ENCODE measurements at regions not wholly inside any gene's neighbourhood (a gene's known extent, or its start where the extent isn't known, plus 50 kb on each side); places are given as distances from the start of the nearest gene placed in this dataset.
"Not testable (repeated sequence)": the region's sequence is repeated elsewhere in the genome, so short reads cannot be mapped to it uniquely, and the experiment has no call there.

DNA sequence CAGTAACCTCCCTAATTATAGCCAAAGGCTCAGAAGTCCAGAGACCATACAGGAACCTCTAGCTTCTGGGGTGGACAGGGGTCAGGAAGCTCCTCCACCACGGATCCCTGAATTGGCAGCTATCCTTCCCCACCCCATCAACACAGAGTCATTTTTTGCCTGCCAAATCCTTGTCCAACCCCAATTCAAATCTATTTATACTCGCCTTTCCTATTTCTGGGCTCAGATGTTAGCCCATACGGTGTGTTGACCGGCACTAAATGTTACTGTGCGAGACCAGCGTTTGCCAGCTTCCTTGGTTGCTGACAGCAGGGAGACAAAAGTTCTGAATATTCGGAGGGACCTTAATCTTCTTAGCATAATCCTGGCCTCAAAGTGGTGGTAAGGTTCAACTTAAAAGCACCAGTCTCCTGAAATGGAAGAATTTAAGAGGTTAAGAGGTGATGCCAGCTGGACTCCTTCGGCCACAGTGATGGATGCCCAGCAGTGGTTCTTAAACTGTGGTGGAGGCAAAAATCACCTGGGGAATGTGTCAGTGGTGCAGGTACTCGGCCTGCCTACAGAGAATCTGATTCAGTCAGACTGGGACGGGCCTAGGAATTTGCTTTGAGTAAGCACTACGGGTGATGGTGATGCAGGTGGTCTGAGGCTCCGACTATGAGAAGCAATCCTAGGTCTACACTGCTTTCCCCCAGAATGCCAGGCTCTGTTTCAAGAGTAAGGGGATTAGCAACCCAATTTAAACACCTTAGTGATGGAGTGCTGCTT is 204.8 kb upstream of the MEF2C start:
- no peak for DNase-seq

DNA sequence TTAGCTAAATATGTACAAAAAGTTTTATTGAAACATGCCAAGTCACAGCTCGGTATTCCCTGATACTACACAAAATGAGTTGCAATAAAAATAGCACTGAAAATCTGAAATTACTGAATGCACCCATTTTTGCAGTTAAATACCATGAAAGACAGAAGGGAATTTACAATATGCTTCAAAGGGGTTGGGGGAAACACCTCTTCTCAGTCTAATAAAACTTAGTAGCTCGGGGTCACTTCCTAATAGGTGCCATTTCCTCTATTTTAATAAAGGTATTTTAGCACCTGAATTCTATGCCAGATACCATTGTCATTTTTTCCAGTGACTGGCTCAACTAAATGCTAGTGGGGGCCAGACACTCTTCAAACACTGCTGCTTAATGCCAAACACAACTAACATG is 204.1 kb upstream of the MEF2C start:
- no peak for DNase-seq

DNA sequence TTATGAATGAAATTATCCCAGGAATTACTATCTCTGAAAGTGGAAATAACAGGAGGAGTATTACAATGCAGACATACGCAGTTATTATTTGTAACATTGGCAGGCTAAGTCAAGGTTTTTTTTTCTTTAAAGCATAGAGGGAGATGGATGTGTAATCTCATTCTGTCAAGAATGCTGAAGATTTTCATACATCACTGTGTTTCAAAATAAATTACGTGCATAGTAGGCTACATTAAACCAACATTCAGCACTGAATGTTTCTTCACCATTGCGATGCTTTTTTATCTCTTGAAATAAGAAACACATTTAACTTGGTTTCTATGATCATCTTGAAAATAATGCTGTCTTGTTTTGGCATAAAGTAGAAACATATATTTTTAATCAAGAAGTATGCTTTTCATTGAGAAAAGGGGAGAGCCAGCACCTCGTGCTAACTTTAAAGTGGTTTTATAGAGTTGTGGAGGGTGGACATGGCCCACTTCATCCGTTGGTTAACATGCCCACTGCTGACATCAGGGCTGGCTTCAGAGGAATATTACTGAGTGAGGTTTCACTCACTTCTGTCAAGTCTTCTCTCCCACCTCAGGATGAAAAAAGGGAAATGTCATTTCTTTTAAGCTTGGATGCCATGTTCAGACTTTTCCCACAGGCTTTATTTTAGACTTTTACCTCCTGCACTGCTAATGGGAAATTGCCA is 203.6 kb upstream of the MEF2C start:
- no peak for DNase-seq

DNA sequence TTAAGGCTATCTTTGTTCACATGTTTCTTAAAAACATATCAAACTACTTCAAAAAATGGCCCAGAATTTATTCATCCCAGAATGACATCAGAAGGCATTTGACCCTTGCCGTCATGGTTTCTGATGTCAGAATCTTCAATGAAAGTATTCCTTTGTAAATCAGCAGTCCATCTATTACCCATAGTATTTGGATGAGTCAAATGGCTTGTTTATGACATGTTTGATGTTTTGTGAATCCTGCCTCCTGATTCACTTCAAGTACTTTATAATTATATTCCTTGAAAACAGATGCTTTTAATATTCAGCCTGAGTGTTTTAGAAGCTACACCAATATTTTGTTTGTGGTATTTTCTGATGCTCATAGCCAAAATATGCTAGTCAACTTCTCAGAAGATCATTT is 200.8 kb upstream of the MEF2C start:
- no peak for DNase-seq

DNA sequence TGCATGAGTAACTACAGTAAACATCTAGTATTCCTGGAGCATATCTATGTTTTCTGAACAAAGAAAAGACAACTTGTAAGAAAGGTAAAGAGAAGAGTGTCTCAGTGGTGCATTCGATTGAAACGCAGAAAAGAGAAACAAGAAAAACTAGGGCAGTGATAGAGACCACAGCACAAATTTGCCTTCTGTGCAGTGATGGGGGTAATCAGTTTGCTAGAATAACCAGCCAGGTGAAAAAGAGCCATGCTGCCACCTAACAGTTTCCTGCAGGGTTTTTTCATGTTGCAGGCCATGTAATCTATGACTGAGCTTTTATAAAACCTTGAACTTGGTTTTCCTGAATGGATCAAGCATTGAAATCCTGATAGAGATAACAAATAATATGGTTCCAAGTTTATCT is 198.4 kb upstream of the MEF2C start:
- no peak for DNase-seq

DNA sequence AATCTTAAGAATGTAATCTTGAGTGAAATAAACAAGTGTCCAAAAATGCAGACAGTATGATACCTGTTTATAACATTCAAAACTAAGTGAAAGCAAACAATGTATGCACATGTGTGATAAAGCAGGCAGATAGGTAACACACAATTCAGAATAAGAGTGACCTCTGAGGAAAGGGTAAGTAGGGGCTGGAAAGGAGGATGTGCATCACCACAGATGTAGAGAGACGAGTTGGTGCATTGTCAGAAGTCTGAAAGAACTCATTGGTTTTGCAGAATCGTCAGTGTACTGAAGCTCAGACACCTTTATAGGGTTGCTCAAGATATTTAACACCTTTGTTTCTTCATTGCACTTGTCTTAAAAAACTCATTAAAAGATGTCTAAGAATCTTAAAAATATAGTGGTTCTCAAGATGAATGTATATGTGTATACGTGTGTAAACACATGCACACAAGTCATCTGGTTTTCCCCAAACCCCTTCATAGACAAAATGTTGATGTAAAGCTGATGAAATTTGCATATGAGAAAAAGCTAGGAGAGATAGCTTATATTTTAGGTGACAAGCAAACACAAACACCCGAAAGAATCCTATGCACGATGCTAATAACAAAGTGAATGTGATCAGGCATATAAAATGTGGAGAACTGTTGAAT is 197.6 kb upstream of the MEF2C start:
- DNase-seq = no peak

DNA sequence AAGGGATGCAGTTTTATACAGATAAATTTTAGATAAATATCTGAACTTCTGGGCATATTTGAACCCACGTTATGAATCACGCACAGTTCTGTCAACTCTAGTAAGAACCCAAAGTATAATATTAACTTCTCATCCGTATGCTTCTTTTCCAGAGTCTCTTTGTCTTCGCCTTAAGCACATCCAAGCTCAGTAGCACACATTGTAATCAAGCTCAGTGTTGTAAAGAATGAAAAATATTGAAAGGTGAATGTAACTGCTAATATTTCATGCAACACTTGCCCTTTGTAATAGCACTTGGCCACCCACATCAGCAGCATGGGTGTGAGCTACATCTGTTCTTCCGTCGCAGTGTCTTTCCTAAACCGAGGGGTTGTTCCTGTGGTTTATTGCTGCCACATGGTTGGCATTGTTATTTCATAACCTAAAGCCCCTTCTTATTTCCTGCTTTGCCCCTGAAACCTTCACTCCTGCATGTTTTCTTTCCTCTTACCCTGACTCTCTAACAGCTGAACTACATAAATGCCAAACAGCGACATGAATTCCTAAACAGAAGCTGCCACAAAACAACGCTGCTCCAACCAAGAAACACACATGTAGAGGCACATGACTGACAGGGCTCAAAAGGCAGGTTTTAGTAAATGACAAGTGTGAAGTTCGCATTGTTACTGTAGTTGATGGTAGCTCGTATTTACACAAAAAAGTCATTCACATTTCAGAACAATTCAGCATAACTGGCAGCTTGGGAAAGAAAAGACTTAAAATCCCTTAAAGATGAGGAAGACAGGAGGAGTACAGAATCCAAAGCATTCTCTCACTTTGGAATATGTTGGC is 190.1 kb upstream of the MEF2C start:
- no peak for DNase-seq

DNA sequence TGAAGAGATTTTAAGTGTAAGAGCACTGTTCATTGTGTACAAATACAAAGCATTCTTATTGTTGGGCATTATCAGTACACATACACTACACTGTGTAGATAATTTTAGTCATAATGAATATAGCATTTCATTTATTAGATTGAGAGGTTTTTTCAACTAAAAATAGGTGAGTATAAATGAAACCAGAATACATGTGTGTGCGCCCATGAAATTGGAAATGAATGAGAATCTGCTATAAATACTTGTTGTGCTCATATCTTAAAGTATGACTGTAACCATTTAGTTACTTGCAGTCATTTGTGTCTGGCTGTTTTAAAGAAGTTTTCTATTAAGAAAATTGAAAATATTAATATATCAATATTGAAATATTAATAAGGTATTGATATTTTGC is 189.0 kb upstream of the MEF2C start:
- DNase-seq = no peak

DNA sequence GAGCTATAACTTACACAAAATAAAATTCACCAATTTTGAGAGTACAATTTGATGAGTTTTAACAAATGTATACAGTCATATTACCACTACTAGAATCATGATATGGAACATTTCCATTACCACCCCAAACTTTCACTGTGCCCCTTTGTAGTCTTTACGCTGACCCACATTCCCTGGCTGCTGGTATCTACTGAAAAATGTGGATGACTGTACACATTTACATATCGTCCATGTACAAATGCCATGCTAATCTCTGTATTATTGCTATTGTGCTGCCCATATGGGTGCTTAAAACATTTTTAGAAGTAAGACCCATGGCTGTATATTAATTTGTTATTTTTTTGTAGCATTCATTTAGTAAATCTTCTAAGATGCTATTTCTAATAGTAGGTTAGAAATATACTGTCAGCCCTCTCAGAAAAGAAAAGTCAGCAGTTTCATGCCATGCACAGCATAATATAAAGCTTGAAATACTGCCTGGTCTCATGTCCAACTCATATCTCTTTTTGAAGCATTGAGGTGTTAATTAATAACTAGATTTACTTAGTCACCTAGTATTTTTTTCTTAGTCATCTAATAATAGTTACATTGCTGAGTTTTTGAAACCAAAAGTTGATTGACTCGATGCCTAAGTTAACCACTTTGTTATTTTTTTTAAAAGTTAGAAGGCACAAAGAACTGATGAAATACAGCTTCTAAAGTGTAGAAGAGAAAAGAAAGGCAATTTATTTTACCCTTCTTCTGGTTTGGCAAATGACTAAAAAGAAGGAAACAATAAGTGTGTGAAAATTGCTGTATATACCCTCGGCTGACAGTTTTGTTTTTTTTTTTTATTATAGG is 188.3 kb upstream of the MEF2C start:
- no peak for DNase-seq

DNA sequence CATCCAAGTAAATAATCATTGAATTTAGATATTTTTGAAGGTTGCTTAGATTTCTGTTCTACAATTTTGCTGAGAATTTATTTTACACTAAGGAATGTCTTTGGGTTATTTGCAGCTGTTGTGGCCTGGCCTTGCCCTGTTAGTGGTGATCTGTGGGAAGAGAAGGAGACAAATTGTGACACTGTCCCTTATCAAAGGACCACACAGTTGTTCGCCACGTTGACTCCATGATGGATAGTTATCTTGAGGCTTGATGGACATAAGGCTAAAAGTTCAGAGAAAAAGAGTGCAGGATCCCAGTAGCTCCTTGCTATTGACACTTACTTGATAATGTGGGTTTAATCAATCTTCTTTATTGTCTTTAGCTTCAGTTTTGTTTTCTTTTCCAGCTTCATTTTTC is 186.6 kb upstream of the MEF2C start:
- DNase-seq = no peak

DNA sequence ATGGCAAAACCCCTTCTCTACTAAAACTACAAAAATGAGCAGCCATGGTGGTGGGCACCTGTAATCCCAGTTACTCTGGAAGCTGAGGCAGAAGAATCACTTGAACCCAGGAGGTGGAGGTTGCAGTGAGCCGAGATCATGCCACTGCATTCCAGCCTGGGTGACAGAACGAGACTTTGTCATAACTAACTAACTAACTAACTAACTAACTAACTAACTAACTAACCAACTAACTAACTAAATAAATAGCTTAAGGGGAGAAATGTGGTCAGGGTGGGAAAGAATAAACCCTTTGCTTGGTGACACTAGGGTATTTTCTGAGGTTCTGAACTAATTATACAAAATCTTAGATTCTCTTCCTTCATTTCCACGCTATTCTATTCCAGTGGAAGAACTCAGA is 184.4 kb upstream of the MEF2C start:
- DNase-seq = no peak

DNA sequence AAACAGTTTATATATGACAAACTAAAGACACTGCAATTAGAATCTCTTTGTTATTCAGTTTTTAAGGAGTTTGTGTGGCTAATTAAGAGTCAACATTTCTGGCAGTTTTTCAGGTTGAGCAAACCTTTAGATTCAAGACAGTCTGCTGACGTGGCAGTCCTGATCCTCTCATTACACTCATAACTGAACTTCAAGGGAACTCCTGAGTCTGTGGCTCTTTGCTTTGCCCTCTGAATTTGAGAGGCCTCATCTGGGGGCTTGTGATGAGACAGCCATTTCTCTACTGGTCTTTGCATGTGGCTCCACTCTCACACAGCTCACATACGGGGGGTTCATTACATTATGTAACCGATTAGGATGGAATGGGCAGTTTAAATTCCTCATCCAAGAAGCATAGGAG is 182.9 kb upstream of the MEF2C start:
- no peak for DNase-seq

DNA sequence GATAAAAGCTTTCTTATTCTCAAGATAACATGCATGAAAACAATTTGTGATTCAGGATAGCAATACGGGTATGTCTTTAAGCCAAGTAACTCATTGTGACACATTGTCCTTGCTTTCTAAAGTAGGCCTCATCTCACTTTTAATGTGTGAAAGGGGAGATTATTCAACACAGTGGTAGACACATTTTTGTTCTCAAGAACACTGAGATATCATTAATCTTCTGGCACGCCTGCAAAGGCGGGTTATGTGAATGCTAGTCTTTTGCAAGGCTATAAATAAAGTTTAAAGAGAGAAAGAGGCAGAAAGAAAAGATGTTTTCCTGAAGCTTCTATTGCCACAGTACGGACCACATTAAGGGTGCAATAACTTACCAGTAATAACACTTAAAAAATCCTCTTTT is 181.8 kb upstream of the MEF2C start:
- DNase-seq = no peak

DNA sequence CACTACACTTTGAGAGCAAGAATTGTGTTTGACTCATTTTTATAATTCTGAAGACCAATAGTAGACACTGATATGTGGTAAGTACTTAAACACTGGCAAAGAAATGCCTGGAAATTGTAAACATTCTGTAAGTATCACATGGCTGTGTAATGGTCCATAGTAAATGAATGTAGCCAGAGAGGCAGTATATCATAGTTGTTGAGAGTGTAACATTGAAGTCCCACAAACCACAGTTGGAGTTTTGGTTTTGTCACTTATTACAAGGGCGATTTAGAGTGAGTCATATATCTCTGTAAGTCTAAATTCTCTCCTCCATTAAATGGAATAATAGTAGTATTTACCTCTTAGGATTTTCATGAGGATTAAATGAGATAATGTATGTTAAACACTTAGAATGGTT is 181.1 kb upstream of the MEF2C start:
- no peak for DNase-seq

DNA sequence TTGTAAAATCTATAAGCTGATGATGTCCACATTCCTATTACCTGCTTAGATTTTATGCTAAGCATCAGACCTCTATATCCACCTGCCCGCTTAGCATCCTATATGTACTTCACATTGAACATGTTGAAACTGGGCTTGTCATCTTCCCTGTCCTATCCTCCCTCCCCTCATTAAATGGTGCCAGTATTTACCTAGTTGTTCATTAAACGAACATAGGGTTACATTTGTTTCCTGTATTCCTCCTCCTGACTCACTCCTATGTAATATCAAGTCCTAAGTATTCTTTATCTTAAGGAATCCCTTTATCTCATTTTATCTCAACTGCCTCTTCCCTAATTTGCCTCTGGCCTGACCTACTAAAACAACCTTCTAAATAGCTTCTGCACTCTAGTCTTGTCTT is 177.8 kb upstream of the MEF2C start:
- no peak for DNase-seq

DNA sequence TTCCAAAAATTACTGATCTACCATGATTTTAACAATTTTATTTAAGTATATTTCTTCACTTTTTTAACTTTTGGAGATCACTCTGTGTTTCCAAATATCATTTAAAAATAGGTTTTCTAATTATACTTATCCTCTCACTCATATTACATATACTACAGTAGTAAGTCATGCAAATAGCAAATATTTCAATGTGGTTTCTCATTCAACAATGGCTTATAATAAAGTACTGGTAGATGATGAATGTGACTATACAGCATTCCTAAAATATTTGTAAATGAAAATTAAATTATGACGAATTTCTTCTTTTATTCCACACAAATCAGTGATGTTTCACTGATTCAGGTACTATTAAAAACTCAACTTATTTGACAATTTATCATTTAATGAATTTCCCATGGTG is 176.3 kb upstream of the MEF2C start:
- no peak for DNase-seq

DNA sequence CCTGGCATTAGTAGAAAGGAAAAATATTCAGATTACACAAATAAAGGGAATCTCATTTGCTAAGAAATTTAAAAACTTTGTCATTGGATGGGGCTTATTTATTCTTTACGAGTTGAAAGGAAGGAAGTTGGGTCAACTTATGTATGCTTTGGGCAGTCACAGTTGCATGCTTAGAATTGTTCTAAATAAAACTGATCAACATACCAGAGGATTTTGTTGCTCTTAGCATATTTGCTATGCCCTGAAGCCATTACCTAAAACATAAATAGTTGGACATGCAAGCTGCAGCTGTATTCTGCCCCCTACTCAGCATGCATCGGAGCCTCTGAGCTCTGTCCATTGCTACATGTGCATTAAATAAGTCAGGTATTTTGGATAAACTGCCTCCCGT is 172.7 kb upstream of the MEF2C start:
- DNase-seq = no peak

DNA sequence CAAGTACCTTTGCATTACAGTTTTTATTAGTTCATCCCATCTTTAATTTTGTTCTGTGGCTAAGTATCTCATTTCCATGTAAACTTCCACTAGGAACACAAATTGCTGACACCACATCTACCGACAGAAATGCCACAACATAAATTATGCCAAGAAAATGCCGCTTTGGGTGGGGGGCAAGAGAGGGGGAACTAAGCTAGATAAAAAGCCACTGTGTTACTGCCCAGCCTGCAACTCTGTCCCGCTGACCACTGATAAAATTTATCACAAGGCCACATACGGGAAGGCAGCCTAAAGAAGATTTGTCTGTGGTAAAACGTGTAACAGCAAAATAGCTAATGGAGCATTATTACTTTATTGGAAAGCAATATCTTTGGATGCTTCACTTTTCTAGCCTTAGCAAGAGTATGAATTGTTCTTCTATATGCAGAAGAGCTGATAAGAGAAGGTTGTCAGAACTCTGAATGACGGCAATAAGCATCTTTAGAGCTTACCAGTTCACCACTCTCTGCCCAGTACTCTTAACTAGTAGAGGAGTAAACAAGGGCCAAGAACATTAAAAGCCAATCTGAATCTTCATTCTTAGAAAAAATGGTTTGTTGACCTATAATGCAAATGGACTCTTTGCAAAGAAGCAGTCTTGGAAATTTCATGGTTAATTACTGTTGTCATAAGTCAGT is 172.2 kb upstream of the MEF2C start:
- DNase-seq = no peak

DNA sequence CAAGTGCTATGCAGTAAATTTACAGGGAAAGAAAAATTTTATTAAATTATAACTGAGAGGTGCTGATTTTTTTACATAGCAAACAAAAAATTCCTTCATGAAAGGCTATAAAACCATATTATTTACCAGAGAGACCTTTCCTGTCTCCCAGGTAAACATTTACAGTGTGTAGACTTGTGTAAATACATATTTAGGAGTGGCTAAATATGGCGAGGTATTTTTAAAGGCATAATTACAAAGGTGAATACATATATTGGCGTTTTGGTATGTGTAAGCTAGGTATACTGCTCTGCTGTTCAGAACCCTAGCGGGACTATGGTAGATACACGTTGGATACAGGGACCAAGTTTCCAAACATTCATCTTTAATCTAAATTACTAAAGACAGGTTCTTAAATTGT is 170.6 kb upstream of the MEF2C start:
- DNase-seq = no peak

DNA sequence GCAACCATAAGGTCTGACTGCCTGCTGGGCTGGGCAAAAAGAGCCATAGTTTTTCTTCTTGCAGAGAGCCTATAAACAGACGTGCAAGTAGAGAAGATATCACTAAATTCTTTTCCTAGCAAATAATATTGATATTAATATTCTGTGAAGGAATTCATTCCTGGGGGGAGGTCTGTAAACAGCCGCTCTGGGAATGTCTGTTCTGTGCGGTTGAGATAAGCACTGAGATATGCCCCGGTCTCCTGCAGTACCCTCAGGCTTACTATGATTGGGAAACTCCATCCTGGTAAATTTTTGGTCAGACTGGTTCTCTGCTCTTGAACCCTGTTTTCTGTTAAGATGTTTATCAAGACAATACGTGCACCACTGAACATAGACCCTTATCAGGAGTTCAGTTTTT is 167.1 kb upstream of the MEF2C start:
- not testable (repeated sequence) for DNase-seq

DNA sequence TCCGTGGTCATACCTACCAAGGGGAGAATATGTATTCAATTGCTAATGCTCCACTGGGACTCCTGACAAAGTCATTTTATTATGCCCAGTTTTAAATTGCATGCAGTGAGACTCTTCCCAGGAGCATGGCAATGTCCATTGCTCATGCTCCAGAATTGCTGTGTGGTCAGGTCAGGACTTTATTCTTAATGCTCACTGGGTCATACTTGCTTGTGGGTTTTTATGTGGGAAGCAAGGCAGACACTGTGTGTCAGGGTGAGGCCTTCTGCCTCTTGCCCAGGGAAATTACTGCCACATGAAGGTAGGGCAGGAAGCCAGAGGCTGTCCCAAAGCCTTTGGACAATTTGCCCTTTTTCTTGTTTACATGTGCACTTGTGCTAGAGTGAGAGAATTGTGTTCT is 164.6 kb upstream of the MEF2C start:
- DNase-seq = no peak

DNA sequence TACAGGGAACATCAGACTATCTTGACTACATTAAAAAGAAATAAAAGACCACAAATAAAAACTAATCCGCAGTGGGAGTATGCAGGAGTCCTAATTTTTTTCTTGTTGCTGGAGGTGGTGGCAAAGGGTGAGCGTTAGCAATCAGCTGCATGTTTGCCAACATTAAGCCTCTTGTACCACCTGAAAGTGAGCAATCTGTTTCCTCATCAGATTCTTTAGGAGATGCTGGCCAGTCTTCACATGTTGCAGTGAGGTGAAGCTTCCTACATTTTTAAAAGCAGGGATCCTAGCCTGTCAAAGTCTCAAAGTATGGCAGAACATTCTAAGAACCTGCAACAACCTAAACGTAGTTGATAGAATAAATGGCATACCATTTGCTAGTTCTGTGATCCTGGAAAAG is 162.2 kb upstream of the MEF2C start:
- DNase-seq = no peak
